Stomach (tissue), 8 donors: ENCODE measurements at regions not wholly inside any gene's neighbourhood (a gene's known extent, or its start where the extent isn't known, plus 50 kb on each side); places are given as distances from the start of the nearest gene placed in this dataset.

Source experiments
- DNase-seq, 2 donors: peaks; one replicate each; pipeline versions ENCODE4 v3.0.0 to v3.0.0-alpha.2; 2013 to 2019
- H3K27ac ChIP-seq, 5 donors: fragments of 200-600 bp in 4 of 5; sonication (generic) in 4 of 5; one replicate each; pipeline ENCODE4 v1.5.1; 2013 to 2019; ENCODE audit warnings: mild to moderate bottlenecking in 1 of 5, moderate library complexity in 1 of 5
- H3K27me3 ChIP-seq, 3 donors: fragments of 200-600 bp; sonication (generic); one replicate each; pipeline ENCODE4 v1.5.1; 2017 to 2019; ENCODE audit warnings: mixed run types in 1 of 3
- H3K36me3 ChIP-seq, 4 donors: fragments of 200-600 bp; sonication (generic); 1 replicate in 3 of 4; 2 replicates in 1 of 4; pipeline ENCODE4 v1.5.1; 2016 to 2019
- H3K4me1 ChIP-seq, 4 donors: fragments of 200-600 bp; sonication (generic); one replicate each; pipeline ENCODE4 v1.5.1; 2016 to 2019
- H3K4me3 ChIP-seq, 4 donors: fragments of 200-600 bp; sonication (generic) in 3 of 4; one replicate each; pipeline ENCODE4 v1.5.1; 2016 to 2019; ENCODE audit warnings: mild to moderate bottlenecking in 1 of 4
- H3K9me3 ChIP-seq, 4 donors: fragments of 200-600 bp; sonication (generic); one replicate each; pipeline ENCODE4 v1.5.1; 2016 to 2019
- CTCF ChIP-seq, 7 experiments: fragments of 450-650 bp in 4 of 7; fragments of 200-600 bp in 3 of 7; sonication (generic) in 3 of 7; IDR thresholded peaks; one replicate each; pipeline ENCODE4 v1.5.1; 2016 to 2019; ENCODE audit warnings: antibody characterized with exemption in 7 of 7, control low read depth in 2 of 7, mild to moderate bottlenecking in 1 of 7
- EP300 ChIP-seq: sonication (generic); formaldehyde crosslinking; IDR thresholded peaks from one replicate; pipeline ENCODE4 v1.6.1; 2017; ENCODE audit warnings: antibody characterized with exemption
- POLR2A ChIP-seq, 4 donors: fragments of 450-650 bp; IDR thresholded peaks; one replicate each; pipeline ENCODE4 v1.6.1; 2016; ENCODE audit warnings: antibody characterized with exemption in 4 of 4, control low read depth in 2 of 4, mild to moderate bottlenecking in 1 of 4, moderate library complexity in 1 of 4
- POLR2AphosphoS5 ChIP-seq, 3 donors: sonication (generic); formaldehyde crosslinking; IDR thresholded peaks; one replicate each; pipeline ENCODE4 v1.6.1; 2016; ENCODE audit warnings: antibody characterized with exemption in 3 of 3
- WGBS, 5 donors: extraction: QIAGEN DNeasy Blood & Tissue Kit in 3 of 5; methylation state at CpG; one replicate each; pipeline versions ENCODE4 v1.1.5 to v1.1.7; 2013 to 2018; 5-methylcytosine and 5-hydroxymethylcytosine counted together
- intact Hi-C: fragments of 100-400 bp; cut with DNase I; formaldehyde crosslinking; loops from one replicate; pipeline ENCODE4 v1.15.1; 2023; ENCODE audit warnings: low total_unique reads
- donor health status: healthy with polysubstance abuse.
- donor health status: Bipolar disorder and iron deficiency.
- donor health status: healthy.

- Histone ChIP-seq H3K4me3 (no peak overlapping the region), H3K36me3 (no peaks in the 10 kb centered on the region), H3K27me3 (no peaks in the 10 kb centered on the region), H3K27ac (no peak overlapping the region), H3K9me3 (no peaks in the 10 kb centered on the region), H3K4me1 (no peaks in the 10 kb centered on the region)
- TF ChIP-seq CTCF (IDR thresholded peaks at IDR 0.05) (no peak), POLR2A (IDR thresholded peaks at IDR 0.05) (no peak), EP300 (no peak), POLR2AphosphoS5 (IDR thresholded peaks at IDR 0.05) (no peak)
- DNase-seq = no peak
- intact Hi-C loops = no loop called here
Observed at GRCh38 chr7:119957335-119957734, 315.6 kb upstream of the KCND2 start.

GRCh38 chr7:119959811-119960210 lies 313.2 kb upstream of the KCND2 start:
- WGBS, 5 donors = 48 to 72% (median 64%) methylated on average over 1 of the region's 1 CpG
- H3K4me3 ChIP-seq = no peak overlapping the region
- DNase-seq = no peak
- no peaks in the 10 kb centered on the region for H3K9me3 ChIP-seq
- no peak overlapping the region for H3K27ac ChIP-seq
- intact Hi-C loops = no loop called here
- H3K27me3 ChIP-seq = no peaks in the 10 kb centered on the region
- H3K4me1 ChIP-seq = no peaks in the 10 kb centered on the region
- H3K36me3 ChIP-seq = no peaks in the 10 kb centered on the region
- TF ChIP-seq POLR2A (IDR thresholded peaks at IDR 0.05) (no peak), CTCF (IDR thresholded peaks at IDR 0.05) (no peak), POLR2AphosphoS5 (IDR thresholded peaks at IDR 0.05) (no peak), EP300 (no peak)

GRCh38 chr7:119963654-119964053 lies 309.3 kb upstream of the KCND2 start:
- Histone ChIP-seq H3K36me3 (no peaks in the 10 kb centered on the region), H3K9me3 (no peaks in the 10 kb centered on the region), H3K4me3 (no peak overlapping the region), H3K27ac (no peak overlapping the region), H3K4me1 (no peaks in the 10 kb centered on the region), H3K27me3 (no peaks in the 10 kb centered on the region)
- TF ChIP-seq POLR2A (IDR thresholded peaks at IDR 0.05) = no peak
- intact Hi-C loops = no loop called here
- DNase-seq = no peak

- Histone ChIP-seq H3K4me3 (no peak overlapping the region), H3K27me3 (no peaks in the 10 kb centered on the region), H3K9me3 (no peaks in the 10 kb centered on the region), H3K36me3 (no peaks in the 10 kb centered on the region), H3K4me1 (no peaks in the 10 kb centered on the region), H3K27ac (no peak overlapping the region)
- DNase-seq = no peak
- TF ChIP-seq EP300 = no peak
- TF ChIP-seq POLR2A (IDR thresholded peaks at IDR 0.05) = no peak
- no peak for TF ChIP-seq POLR2AphosphoS5 (IDR thresholded peaks at IDR 0.05)
- TF ChIP-seq CTCF (IDR thresholded peaks at IDR 0.05) = no peak
- intact Hi-C loops = no loop called here
Observed at GRCh38 chr7:119964065-119964464, 308.9 kb upstream of the KCND2 start.

- 17 to 52% (median 42%) methylated on average over 1 of the region's 1 CpG for WGBS, 5 donors
- DNase-seq = no peak
- H3K4me3 ChIP-seq = no peak overlapping the region
- no peaks in the 10 kb centered on the region for H3K36me3 ChIP-seq
- H3K9me3 ChIP-seq = no peaks in the 10 kb centered on the region
- TF ChIP-seq POLR2AphosphoS5 (IDR thresholded peaks at IDR 0.05) (no peak), CTCF (IDR thresholded peaks at IDR 0.05) (no peak), EP300 (no peak), POLR2A (IDR thresholded peaks at IDR 0.05) (no peak)
- no peaks in the 10 kb centered on the region for H3K27me3 ChIP-seq
- intact Hi-C loops = no loop called here
- H3K4me1 ChIP-seq = no peaks in the 10 kb centered on the region
- H3K27ac ChIP-seq = no peak overlapping the region
Observed at GRCh38 chr7:119964788-119965542, 308.0 kb upstream of the KCND2 start.
